T-helper 1 cell (primary cell): ENCODE measurements at regions not wholly inside any gene's neighbourhood (a gene's known extent, or its start where the extent isn't known, plus 50 kb on each side); places are given as distances from the start of the nearest gene placed in this dataset.
"Not testable (repeated sequence)": the region's sequence is repeated elsewhere in the genome, so short reads cannot be mapped to it uniquely, and the experiment has no call there.

Source experiments
- DNase-seq, 5 donors: peaks; one replicate each; pipeline ENCODE4 v3.0.0-alpha.2; 2012 to 2020

DNA sequence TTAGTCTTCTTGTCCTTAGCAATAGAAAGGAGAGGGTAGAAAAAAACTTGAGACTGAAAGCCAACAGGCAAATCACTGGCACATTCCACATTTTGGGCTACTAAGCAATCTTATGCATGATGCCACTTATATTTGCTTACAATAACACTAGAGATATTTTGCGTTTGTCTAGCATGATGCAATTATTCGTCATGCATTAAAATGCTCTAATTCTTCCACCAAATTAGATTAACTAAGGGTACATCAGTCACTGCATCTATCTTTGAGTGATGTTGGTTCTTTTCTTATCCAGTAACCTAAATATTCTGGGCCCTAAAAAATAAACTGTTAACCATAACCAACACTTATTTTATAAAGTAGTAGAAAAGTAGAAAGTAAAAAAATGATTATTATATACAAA, 1311.7 kb upstream of the CDH2 start:
- no peak for DNase-seq

DNA sequence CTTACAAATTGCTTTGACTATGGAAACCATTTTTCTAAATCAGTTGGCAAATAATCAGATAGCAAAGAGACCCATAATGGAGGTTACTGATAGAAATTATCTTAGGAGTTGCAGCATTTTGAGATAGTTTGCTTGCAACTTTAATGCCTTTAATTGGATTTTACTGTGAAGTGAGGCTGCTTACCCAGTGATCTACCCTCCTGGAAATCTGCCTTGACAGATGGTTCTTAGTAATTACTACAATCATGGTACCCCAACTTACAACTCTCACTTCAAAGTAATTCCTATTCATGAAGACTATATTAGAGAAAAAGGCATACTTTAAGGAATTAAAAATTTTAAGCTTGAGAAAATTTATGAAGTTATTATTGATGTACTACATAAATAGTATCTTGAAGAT, 1288.6 kb upstream of the CDH2 start:
- no peak for DNase-seq

DNA sequence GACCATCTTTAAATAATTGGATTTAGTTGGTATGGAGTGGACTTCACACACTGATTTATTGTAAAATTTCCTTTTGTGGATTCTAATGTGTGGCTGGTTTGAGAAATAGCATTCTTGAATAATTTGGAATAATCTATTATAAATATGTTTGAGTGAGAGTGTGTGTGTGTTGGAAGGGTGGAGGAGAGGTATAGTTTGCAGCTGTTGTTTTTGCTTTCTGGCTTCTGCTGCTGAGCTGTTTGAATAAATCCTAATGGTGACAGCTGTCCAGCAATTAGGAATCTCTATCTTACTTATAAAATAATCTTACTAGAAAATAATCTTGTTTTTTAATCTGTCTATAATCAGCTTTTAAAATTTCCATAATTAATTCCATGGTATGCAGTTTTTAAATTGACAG, 1283.0 kb upstream of the CDH2 start:
- DNase-seq: no peak

DNA sequence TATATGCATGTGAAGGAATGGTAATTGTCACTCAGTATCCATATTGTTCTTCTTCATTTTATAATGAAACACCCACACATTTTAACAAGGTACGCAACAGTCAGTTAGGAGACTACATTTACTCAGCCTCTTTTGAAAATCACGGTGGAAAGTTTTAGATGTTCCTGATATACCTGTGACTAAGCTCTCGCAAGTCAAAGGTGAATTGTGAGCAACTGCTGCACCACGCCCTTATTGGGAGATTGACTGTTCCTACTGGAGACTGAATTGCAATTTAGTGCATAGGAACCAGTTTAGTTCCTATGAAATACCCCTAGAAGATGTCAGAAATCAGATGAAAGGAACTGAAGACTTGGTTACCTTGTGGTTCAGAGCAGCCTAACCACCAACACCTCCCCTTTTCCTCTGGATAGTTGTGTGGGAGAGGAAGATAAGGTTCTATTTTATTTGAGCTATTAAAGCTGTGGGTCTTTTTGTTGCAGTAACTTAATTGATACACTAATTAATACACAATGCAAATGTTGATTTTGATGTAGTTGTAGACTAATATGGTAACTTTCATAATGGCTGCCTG, 1280.5 kb upstream of the CDH2 start:
- no peak for DNase-seq

DNA sequence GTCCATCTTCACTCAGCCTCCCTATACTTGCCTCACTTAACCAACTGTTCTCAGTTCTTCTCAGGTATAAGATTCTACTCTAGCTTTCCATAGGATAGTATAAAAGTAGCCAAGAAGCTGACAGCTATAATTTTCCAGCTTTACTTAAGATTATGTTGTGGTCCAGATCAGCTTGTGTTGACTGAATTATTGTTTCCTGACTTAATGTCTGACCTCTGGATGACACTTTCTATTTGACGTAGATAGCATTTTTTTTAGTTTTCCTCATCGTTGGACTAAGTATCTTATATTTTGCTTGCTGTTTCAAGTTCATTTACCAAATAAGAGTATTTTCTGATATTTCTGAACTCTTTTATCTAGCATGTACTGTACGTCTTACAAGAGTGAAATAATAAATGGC, 1272.5 kb upstream of the CDH2 start:
- DNase-seq: no peak

DNA sequence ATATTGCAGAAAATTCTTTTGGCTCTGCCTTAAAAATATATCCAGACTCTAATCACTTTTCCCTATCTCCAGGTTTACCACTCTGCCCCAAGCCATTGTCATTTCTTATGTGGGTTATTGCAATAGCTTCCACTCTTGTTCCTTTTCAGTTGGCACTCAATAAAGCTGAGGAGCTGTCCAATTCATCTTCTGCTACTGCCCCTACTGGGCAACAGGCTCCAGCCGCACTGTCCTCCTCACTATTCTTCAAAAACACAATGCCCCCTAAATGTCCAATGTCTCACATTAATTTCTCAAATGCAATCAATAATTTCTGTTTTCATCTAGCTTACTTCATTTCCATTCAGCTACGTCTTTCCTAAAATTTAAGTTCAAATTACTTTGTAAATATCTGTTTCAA, 1262.5 kb upstream of the CDH2 start:
- no peak for DNase-seq

DNA sequence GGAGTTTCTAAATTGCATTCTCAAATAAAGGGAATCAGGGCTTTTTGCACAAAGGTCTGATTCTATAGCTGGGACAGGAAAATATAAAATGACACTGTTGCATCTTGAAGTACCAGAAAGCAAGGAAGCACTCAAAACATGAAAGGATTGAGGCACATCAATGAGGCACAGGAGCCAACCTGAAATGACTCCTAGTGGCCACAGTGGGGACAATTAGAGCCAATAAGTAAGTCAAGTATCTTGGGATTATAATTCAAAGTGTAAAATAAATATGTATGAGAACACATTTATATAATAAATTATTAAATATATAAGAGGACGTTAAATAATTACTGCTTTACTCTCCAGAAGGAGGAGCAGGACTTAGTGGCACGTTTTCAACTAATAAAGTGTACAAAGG, 1259.5 kb upstream of the CDH2 start:
- DNase-seq: no peak

DNA sequence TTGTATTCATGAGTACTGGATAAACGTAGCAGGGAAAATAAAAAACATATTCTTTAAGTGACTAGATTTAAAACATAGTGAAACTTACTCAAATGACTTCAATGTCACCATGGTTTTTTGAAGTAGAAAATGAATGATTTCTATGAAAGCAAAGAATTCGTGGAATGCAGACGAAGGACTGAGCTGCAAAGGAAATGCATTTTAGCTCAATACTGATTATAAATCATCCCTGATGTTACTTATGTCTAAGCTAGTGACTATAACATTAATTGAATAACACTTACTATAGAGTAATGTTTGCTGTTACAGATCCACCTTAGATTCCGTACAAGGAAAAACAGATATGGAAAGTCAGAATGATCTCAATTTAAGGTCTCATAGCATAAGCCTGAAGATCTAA, 1257.7 kb upstream of the CDH2 start:
- no peak for DNase-seq

DNA sequence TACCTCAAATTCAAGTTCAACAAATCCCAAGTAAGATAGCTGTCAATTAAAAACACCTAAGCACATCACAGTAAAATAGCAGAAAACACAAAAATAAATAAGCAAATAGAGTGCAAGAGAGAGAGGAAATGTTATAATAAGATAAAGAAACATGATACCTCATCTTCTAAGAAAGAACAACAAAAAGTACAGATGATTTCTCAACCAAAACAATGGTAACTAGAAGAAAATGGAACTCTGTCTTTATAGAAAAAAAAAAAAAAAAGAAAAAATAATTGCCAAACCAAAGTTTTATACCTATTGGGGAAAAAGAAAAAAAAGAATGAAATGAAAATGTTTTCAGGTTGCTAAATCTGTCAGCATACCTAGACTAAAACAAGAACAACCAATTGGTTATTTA, 1253.5 kb upstream of the CDH2 start:
- DNase-seq: no peak

DNA sequence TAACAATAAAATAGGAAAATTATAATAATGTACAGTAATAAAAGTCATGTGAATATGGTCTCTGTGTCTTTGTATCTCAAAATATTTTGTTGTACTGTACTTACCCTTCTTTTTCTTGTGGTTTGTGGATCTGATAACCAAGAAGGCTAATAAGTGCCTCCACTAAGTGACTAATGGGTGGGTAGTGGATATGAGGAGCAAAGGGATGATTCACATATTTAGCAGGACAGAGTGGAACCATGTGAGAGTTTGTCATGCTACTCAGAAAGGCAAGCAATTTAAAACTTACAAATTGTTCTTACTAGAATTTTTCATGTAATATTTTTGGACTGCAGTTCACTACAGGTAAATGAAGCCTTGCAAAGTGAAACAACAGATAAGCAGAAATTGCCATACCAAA, 1241.2 kb upstream of the CDH2 start:
- no peak for DNase-seq

DNA sequence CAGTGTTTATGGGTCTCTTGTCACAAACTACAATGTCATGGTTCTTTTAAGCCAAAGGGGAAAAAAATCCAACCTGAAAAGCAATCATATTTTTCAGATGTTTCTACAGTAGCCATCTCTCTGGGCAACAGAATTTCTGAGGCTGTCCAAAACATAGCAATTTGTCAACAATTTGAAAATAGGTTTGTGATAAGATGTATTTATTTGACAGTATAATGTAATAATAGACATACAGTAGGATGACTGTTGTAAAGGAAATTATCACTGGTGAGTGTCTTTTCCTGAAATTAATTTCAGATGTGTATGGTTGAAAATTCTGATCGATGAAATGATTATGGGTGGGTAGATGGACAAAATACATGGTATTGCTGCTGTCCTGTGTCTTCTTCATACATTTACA, 1230.1 kb upstream of the CDH2 start:
- DNase-seq: no peak

DNA sequence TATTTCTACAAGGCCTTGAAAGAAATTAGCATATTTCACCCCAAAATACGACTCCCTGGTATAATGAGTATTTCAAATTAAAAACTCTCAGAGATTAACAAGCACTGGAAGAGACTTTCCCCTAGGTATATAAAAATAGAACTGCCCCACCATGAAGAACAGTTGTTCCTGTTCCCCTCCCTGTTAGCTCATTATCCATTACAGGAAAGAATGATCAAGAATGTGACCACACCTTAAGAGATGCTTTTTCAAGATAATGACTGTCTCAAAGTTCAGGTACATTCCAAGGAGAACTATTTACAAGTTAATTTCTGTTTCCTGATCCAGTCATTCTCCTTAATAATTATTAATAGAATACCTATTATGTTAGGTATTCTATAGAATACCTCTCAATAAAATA, 1220.6 kb upstream of the CDH2 start:
- no peak for DNase-seq

DNA sequence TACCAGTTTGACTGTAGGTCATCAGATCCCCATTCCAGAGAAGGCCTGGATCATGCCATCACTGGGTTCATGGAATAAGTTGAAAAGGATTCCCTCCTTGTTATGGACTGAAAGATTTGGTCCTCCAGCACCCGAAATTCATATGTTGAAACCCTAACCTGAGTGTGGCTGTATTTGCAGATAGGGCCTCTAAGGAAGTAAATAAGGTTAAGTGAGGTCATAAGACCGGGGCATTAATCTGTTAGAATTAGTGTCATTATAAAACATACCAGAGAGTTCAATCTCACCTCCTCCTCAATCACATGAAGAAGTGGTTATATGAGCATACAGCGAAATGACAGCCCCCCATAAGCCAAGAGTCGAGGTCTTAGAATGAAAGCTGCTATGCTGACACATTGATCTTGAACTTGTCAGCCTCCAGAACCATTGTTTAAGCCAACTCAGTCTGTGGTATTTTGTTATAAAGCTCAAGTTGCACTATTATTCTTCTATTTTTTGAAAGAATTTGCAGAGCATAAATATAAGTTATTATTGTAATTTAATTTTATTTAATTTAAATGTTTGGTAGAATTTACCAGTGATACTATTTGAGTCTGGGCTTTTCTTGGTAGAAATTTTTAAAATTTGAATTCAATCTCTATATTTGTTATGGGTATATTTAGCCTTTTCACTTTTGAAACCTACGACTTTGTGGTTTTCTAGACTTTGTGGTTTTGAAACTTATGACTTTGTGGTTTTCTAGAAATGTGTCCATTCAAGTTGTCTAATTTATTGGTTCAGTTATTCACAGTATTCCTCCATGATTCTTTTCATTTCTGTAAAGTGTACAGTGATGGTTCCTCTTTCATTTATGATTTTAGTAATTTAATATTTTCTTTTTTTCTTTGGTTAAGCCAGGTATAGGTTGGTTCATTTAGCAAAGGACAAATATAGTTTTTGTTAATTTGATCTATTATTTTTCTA, 1206.7 kb upstream of the CDH2 start:
- no peak for DNase-seq

DNA sequence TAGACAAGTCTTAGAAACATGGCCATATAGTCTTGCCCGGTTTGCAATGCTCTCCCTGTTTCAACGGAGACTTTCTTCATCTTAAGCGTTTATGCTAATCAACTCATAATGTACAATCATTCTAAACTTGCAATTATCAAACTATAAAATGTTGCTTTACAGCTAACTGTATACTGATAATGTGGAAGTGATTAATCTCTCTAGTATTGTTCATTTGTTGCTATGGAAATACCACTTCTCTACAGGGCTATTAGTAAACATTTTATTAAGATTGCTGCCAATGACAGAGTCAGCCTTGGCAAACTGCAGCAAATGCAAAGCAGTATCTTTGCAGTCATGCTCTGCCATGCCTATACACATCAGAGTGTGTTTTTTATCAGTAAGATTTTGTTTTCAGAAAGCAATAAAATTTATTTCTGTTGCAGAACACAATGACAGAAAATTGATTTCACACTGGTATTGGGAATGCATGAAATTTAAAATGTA, 1201.8 kb upstream of the CDH2 start:
- DNase-seq: no peak

DNA sequence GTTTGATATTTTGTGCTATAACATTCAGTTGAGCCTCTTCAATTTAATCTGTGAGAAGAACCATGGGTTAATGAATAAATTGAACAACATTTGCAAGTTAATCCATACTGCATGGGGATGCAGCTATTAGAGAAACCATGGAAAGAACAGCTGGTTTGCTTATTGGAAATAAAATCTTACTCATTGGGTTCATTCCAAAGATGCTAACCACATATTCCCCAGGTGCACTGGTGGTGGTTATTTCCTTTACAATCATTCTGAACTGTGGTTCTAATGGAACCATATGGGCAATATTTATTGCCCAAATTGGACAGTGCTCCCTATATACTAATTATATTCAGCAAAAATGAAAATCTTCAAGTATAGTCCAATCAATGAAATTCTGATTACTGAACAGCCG, 1200.4 kb upstream of the CDH2 start:
- DNase-seq: no peak

DNA sequence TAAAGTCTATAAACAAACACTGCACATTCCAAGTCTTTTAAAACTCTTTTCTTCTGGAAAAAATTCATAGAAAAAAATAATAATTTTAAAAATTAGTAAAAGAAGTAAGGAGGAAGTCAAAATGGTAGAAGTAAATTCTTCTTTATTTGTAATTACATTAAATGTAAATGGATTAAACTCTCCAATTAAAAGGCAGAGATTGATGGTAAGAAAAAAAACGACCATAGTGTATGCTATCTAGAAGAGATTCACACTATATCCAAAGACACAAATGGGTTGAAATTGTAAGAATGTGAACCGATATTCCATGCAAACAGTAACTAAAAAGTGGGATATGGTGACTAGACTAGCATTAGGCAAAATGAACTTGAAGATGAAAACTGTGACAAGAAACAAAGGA, 1196.1 kb upstream of the CDH2 start:
- DNase-seq: no peak

DNA sequence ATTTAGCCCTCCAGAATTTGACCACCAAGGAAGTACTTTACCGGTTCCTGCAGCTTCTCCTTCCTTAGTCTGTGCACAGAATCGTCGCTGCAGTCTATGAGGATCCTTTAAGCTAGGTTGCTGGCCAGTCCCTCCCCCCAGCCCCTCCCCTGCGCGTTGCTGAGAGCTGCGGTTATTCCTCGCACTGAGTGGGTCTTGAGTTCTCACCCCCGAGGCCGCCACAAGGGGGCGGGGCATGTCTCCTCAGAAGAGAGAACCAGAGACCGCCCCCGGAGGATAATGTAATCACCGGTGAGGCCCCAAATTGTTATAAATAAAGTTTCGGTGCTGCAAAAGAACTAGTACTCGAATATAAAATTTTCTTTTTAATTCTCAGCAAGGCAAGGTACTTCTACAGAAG, 1184.9 kb upstream of the CDH2 start:
- no peak for DNase-seq

DNA sequence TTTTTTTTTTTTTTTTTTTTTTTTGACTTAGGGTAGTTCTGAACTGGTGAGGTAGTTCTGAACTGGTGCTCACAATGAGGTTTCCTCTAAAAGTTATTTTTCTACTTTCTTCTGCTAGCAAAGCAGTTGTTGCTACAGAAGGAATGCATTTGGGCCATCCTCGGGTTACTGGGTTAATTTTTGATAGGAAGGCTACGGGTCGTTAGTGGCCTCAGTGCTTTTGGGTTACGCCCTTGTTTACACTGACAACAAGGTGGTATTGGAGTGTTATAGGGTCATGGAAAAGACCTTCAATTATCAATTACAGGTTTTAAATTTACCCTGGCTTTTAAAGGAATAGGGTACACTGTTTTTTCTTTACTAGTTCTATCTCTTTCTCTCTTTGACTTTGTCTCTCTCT, 1183.7 kb upstream of the CDH2 start:
- not testable (repeated sequence) for DNase-seq

DNA sequence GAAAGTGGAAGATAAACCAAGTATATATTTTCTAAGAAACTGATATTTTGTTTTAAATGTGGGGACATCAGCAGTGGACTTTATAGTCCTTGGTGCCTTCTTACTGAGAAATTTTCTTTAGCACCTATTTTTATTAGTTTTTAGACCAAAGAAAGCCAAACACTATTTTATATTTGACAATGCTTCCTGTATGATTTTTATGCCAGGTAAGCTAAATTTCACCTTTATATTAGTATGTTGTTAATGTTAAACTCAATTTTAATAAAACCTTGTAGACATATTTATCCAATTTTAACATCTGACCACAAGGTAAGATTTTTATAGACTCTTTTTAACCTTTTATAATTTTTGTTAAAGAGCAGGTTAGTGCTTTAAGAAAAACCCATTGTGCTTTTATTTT, 1182.3 kb upstream of the CDH2 start:
- DNase-seq: not testable (repeated sequence)

DNA sequence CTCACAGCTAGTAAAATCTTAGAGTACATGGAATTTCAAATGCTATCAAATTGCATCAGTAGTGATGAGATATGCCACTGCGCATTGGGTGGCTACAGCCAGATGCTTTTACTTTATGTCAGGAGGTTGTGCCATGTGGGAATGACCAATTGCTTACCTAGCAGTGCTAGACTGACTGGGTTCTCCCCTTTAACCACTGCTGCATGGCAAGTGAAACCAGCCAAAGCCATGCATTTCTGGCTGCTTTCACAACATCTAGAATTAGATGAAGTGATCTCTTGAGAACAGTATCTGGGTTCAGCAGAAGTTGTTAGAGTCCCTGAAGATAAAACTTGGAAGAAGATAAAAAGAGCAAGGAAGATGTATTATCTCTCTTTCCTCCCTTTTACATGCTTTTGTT, 1174.2 kb upstream of the CDH2 start:
- DNase-seq: no peak

DNA sequence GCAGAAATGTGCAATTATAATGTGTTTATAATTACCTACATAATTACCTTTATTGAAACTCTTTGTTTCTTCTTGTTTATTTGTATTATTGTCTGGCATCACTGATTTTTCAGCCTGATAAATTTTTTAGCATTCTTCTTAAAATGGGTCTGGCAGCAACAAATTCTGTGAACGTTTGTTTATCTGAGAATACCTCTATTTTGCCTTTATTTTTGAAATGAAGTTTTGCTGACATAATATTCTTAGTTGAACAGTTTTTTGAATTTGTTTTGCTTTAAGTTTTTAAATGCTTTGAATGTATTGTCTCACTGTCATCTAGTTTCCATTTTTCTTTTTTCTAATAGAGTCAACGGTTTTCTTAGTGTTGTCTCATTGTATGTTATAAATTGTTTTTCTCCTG, 1152.0 kb upstream of the CDH2 start:
- no peak for DNase-seq

DNA sequence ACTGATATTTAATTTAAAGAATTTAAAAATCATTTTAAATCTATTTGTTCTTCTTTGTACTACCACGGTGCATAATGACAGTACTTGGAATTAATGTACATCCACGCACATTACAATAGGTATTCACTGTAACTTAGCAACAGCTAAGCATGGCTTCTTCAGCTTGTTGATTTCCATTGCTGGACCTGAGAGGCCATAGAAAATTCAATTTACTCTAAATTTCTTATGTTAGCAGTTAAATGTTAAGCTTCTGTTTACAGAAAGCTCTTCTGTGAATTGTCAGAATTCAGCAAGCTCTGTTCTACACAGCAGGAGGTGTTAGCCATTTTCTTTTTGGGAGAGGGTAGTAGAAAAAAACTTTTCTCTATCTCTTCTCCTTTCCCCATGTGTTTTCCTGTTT, 1149.3 kb upstream of the CDH2 start:
- DNase-seq: no peak

DNA sequence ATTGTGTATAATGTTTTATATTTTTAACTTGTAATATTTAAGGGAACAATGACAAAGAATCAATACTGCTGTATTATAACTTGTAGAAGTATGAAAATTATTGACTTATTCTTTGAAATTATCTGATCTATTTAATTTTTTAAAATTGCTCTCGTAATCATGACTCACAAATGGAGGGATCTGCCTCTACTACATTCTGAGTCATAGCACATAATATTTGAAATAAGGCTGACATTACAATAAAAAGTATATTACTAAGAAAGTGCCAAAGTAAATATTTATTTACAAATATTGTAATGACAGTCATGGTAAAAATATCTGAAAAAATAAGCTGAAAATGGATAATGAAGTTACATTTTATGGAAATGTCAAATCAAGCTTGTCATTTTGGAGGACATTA, 1144.6 kb upstream of the CDH2 start:
- DNase-seq: no peak

DNA sequence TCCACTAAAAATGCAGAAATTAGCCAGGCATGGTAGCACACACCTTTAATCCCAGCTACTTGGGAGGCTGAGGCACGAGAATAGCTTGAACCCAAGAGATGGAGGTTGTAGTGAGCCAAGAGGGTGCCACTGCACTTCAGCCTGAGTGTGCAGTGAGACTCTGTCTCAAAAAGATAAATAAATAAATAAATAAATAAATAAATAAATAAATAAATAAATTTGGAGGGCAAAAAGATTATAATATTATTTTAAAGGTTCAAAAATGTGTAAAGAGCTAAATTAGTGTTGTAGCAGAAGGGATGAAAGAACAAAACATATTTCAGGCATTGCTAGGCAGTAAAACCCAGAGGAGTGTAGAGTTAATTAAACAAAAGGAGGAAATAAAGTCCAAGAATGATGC, 1136.4 kb upstream of the CDH2 start:
- no peak for DNase-seq

DNA sequence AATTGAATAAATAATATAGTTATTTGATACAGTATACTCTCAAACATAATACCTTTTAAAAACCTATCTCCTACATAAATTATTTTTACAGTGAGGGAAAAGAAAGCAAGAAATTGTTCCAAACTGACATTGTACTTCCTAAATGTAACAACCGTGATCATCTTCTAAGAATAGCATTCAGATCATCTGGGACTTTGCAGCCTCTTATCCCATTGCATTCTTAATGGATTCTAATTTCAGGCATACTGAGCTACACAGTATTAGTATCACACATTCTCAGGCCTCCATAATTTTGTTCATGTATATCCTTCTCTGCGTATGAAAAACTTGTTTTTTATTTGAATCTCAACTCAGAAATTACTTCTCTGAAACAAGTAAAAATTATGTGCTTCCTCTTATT, 1134.7 kb upstream of the CDH2 start:
- DNase-seq: no peak
